Endothelial cell of umbilical vein (primary cell): ENCODE measurements at regions not wholly inside any gene's neighbourhood (a gene's known extent, or its start where the extent isn't known, plus 50 kb on each side); places are given as distances from the start of the nearest gene placed in this dataset.

Experiments used
- CTCF ChIP-seq, 2 donors: IDR thresholded peaks; 1 replicate in 1 of 2; 2 replicates in 1 of 2; pipeline ENCODE4 v1.5.1; 2011; ENCODE audit warnings: low read length in 2 of 2, mild to moderate bottlenecking in 2 of 2, moderate library complexity in 2 of 2, control low read depth in 1 of 2, inconsistent platforms in 1 of 2, low read depth in 1 of 2; ENCODE audit not compliant: insufficient read depth in 1 of 2; ENCODE audit errors: extremely low read depth in 1 of 2
- EZH2 ChIP-seq: IDR thresholded peaks from 2 replicates; pipeline ENCODE4 v1.6.1; 2012; ENCODE audit warnings: borderline replicate concordance, low read depth, mild to moderate bottlenecking, moderate library complexity, low read length, inconsistent platforms; ENCODE audit not compliant: severe bottlenecking
- FOS ChIP-seq: IDR thresholded peaks from 2 replicates; pipeline ENCODE4 v1.6.1; 2011; ENCODE audit warnings: mild to moderate bottlenecking, low read length, moderate library complexity, borderline replicate concordance; ENCODE audit not compliant: insufficient read depth
- MAX ChIP-seq: IDR thresholded peaks from 2 replicates; pipeline ENCODE4 v1.6.1; 2011; ENCODE audit not compliant: insufficient read depth, insufficient read length
- POLR2A ChIP-seq: IDR thresholded peaks from 2 replicates; pipeline ENCODE4 v1.6.1; 2012; ENCODE audit warnings: low read depth, mild to moderate bottlenecking, control low read depth, low read length
- POLR2AphosphoS5 ChIP-seq: IDR thresholded peaks from 2 replicates; pipeline ENCODE4 v1.6.1; 2012; ENCODE audit warnings: low read depth, mild to moderate bottlenecking, control low read depth, low read length, moderate library complexity; ENCODE audit not compliant: insufficient read depth

- TF ChIP-seq FOS (no peak), CTCF (IDR thresholded peaks at IDR 0.05; ENCODE audit: extremely low read depth in 1 of 2, insufficient read depth in 1 of 2, low read depth in 1 of 2, low read length in 2 of 2) (no peak), POLR2AphosphoS5 (no peak), EZH2 (no peak), POLR2A (no peak), MAX (no peak)
These were observed 105.6 kb downstream of the LEPR start for GRCh38 chr1:65526049-65526556.
